Tibial nerve (tissue), 4 donors: ENCODE measurements at regions not wholly inside any gene's neighbourhood (a gene's known extent, or its start where the extent isn't known, plus 50 kb on each side); places are given as distances from the start of the nearest gene placed in this dataset.

Experiments used
- EP300 ChIP-seq, 2 donors: sonication (generic); formaldehyde crosslinking; IDR thresholded peaks; one replicate each; pipeline ENCODE4 v1.6.1; 2017; ENCODE audit warnings: antibody characterized with exemption in 2 of 2, mild to moderate bottlenecking in 1 of 2
- POLR2A ChIP-seq, 2 donors: fragments of 450-650 bp; IDR thresholded peaks; one replicate each; pipeline ENCODE4 v1.6.1; 2017; ENCODE audit warnings: antibody characterized with exemption in 2 of 2, mild to moderate bottlenecking in 2 of 2, moderate library complexity in 2 of 2
- TF ChIP-seq, protein P1 (sequence below), 5 experiments: fragments of 200-600 bp in 3 of 5; fragments of 450-650 bp in 2 of 5; sonication (generic) in 3 of 5; IDR thresholded peaks; one replicate each; pipeline ENCODE4 v1.5.1; 2016 to 2019; ENCODE audit warnings: antibody characterized with exemption in 5 of 5, mild to moderate bottlenecking in 3 of 5, moderate library complexity in 2 of 5

DNA sequence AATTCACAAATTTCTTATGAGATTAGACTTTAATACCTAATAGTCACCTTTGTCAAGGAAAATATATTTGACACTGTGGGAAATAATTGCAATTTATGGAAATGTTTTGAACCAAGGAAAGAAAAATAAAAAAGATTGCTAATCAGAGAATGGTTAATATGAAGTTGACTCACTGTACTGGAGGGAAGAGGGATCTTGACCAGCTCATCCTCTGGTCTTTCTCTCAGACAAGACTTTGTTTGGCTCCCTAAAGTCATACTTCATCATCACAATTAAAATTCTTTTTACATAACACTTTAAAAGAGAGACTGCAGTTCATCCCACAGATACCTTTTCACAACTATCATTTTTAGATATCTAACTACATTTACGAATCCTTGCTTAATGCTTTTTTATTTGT lies 538.5 kb upstream of the ZEB2 start:
- TF ChIP-seq EP300 (IDR thresholded peaks at IDR 0.05) (no peak), POLR2A (IDR thresholded peaks at IDR 0.05) (no peak)
- TF ChIP-seq, protein P1, sequence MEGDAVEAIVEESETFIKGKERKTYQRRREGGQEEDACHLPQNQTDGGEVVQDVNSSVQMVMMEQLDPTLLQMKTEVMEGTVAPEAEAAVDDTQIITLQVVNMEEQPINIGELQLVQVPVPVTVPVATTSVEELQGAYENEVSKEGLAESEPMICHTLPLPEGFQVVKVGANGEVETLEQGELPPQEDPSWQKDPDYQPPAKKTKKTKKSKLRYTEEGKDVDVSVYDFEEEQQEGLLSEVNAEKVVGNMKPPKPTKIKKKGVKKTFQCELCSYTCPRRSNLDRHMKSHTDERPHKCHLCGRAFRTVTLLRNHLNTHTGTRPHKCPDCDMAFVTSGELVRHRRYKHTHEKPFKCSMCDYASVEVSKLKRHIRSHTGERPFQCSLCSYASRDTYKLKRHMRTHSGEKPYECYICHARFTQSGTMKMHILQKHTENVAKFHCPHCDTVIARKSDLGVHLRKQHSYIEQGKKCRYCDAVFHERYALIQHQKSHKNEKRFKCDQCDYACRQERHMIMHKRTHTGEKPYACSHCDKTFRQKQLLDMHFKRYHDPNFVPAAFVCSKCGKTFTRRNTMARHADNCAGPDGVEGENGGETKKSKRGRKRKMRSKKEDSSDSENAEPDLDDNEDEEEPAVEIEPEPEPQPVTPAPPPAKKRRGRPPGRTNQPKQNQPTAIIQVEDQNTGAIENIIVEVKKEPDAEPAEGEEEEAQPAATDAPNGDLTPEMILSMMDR (IDR thresholded peaks at IDR 0.05), result no peak
